WTC11 (cell line): ENCODE measurements at regions not wholly inside any gene's neighbourhood (a gene's known extent, or its start where the extent isn't known, plus 50 kb on each side); places are given as distances from the start of the nearest gene placed in this dataset.

Source experiments
- ATAC-seq: fragments of 200-7000 bp; cut with Tn5 transposase; 2 replicates; pipeline ENCODE4 v1.10.0; 2021; ENCODE audit warnings: mild to moderate bottlenecking, moderate library complexity
- CTCF ChIA-PET: fragments of 300-600 bp; sonication (Branson Sonifier 250); formaldehyde crosslinking; loops from one replicate; lab custom pipeline; 2021; ENCODE audit warnings: antibody characterized with exemption; lab: Charles Lee
- POLR2A ChIA-PET: fragments of 350-600 bp; sonication (Branson Sonifier 250); formaldehyde crosslinking; loops from one replicate; lab custom pipeline; 2021; ENCODE audit warnings: antibody characterized with exemption; lab: Charles Lee
- DNase-seq: peaks from one replicate; pipeline ENCODE4 v3.0.0; 2021; ENCODE audit warnings: low spot score
- H3K27ac Mint-ChIP-seq: 2 replicates; pipeline ENCODE4 v1.8.0; 2021; ENCODE audit warnings: mixed read lengths
- H3K27me3 Mint-ChIP-seq: 2 replicates; pipeline ENCODE4 v1.8.0; 2021; ENCODE audit warnings: low read depth, mild to moderate bottlenecking, moderate library complexity, mixed read lengths
- H3K36me3 Mint-ChIP-seq: 2 replicates; pipeline ENCODE4 v1.8.0; 2021; ENCODE audit warnings: mixed read lengths
- H3K4me1 Mint-ChIP-seq: 2 replicates; pipeline ENCODE4 v1.8.0; 2022; ENCODE audit warnings: mixed read lengths
- H3K4me3 Mint-ChIP-seq: 2 replicates; pipeline ENCODE4 v1.8.0; 2021; ENCODE audit warnings: mild to moderate bottlenecking, moderate library complexity, mixed read lengths
- H3K9me3 Mint-ChIP-seq: 2 replicates; pipeline ENCODE4 v1.8.0; 2021; ENCODE audit warnings: mixed read lengths
- ATF1 ChIP-seq: sonication (generic); formaldehyde crosslinking; IDR thresholded peaks from 2 replicates; pipeline ENCODE4 v1.8.1; 2023; ENCODE audit warnings: mild to moderate bottlenecking, moderate library complexity, missing genetic modification reagents
- CBFB ChIP-seq: sonication (generic); formaldehyde crosslinking; IDR thresholded peaks from 2 replicates; pipeline ENCODE4 v1.8.1; 2022; ENCODE audit warnings: mild to moderate bottlenecking, low read depth, missing genetic modification reagents
- CREB1 ChIP-seq: sonication (generic); formaldehyde crosslinking; IDR thresholded peaks from 2 replicates; pipeline ENCODE4 v1.8.0; 2023; ENCODE audit warnings: mild to moderate bottlenecking, missing genetic modification reagents
- E2F4 ChIP-seq: sonication (generic); formaldehyde crosslinking; IDR thresholded peaks from 2 replicates; pipeline ENCODE4 v1.8.1; 2022; ENCODE audit warnings: low read depth, mild to moderate bottlenecking, moderate library complexity, missing genetic modification reagents, borderline replicate concordance
- ELF4 ChIP-seq: sonication (generic); formaldehyde crosslinking; IDR thresholded peaks from 2 replicates; pipeline ENCODE4 v1.8.1; 2022; ENCODE audit warnings: low read depth, mild to moderate bottlenecking, moderate library complexity, missing genetic modification reagents
- GABPB1 ChIP-seq: sonication (generic); formaldehyde crosslinking; IDR thresholded peaks from 2 replicates; pipeline ENCODE4 v1.8.1; 2023; ENCODE audit warnings: mild to moderate bottlenecking, missing genetic modification reagents
- GTF2I ChIP-seq: fragments of 250-450 bp; sonication (Bioruptor Pico); conservative IDR thresholded peaks from 2 replicates; pipeline ENCODE4 v1.4.0; 2021; ENCODE audit warnings: mild to moderate bottlenecking
- IRF2 ChIP-seq: sonication (generic); formaldehyde crosslinking; IDR thresholded peaks from 2 replicates; pipeline ENCODE4 v1.8.0; 2022; ENCODE audit warnings: low read depth, missing genetic modification reagents, borderline replicate concordance
- JUN ChIP-seq: sonication (generic); formaldehyde crosslinking; IDR thresholded peaks from 2 replicates; pipeline ENCODE4 v1.8.0; 2023; ENCODE audit warnings: mild to moderate bottlenecking, missing genetic modification reagents
- MXD4 ChIP-seq: fragments of 250-450 bp; sonication (Bioruptor Pico); IDR thresholded peaks from 2 replicates; pipeline ENCODE4 v1.8.0; 2021; ENCODE audit warnings: mild to moderate bottlenecking, moderate library complexity, borderline replicate concordance
- NFE2L1 ChIP-seq: sonication (generic); formaldehyde crosslinking; IDR thresholded peaks from 2 replicates; pipeline ENCODE4 v1.8.1; 2023; ENCODE audit warnings: missing genetic modification reagents
- RELA ChIP-seq: sonication (generic); formaldehyde crosslinking; IDR thresholded peaks from 2 replicates; pipeline ENCODE4 v1.8.1; 2022; ENCODE audit warnings: missing genetic modification reagents, mild to moderate bottlenecking, borderline replicate concordance
- RORB ChIP-seq: fragments of 250-450 bp; sonication (Bioruptor Pico); IDR thresholded peaks from 2 replicates; pipeline ENCODE4 v1.9.0; 2021; ENCODE audit warnings: mild to moderate bottlenecking
- SMAD4 ChIP-seq: sonication (generic); formaldehyde crosslinking; IDR thresholded peaks from 2 replicates; pipeline ENCODE4 v1.8.0; 2022; ENCODE audit warnings: mild to moderate bottlenecking, missing genetic modification reagents
- SP1 ChIP-seq: sonication (generic); formaldehyde crosslinking; conservative IDR thresholded peaks from 2 replicates; pipeline ENCODE4 v1.8.1; 2022; ENCODE audit warnings: missing genetic modification reagents
- TCF7 ChIP-seq: sonication (generic); formaldehyde crosslinking; IDR thresholded peaks from 2 replicates; pipeline ENCODE4 v1.8.0; 2022; ENCODE audit warnings: mild to moderate bottlenecking, low read depth, missing genetic modification reagents, moderate library complexity
- ZNF138 ChIP-seq: sonication (generic); formaldehyde crosslinking; conservative IDR thresholded peaks from 2 replicates; pipeline ENCODE4 v1.8.1; 2022; ENCODE audit warnings: mild to moderate bottlenecking, moderate library complexity, missing genetic modification reagents
- ZNF232 ChIP-seq: sonication (generic); formaldehyde crosslinking; IDR thresholded peaks from 2 replicates; pipeline ENCODE4 v1.8.0; 2022; ENCODE audit warnings: mild to moderate bottlenecking, missing genetic modification reagents
- ZNF263 ChIP-seq: sonication (generic); formaldehyde crosslinking; IDR thresholded peaks from 2 replicates; pipeline ENCODE4 v1.8.1; 2022; ENCODE audit warnings: low read depth, mild to moderate bottlenecking, moderate library complexity, missing genetic modification reagents
- ZNF396 ChIP-seq: fragments of 250-450 bp; sonication (Bioruptor Pico); IDR thresholded peaks from 2 replicates; pipeline ENCODE4 v1.8.0; 2021; ENCODE audit warnings: mild to moderate bottlenecking, moderate library complexity, borderline replicate concordance
- ZNF423 ChIP-seq: fragments of 250-450 bp; sonication (Bioruptor Pico); IDR thresholded peaks from 2 replicates; pipeline ENCODE4 v2.1.2; 2022; ENCODE audit warnings: mild to moderate bottlenecking, moderate library complexity
- ZNF671 ChIP-seq: fragments of 250-450 bp; sonication (Bioruptor Pico); IDR thresholded peaks from 2 replicates; pipeline ENCODE4 v1.8.0; 2021; ENCODE audit warnings: mild to moderate bottlenecking
- TF ChIP-seq, protein P1 (sequence below): sonication (generic); formaldehyde crosslinking; IDR thresholded peaks from 2 replicates; pipeline ENCODE4 v1.8.1; 2022; ENCODE audit warnings: mild to moderate bottlenecking, missing genetic modification reagents, moderate library complexity, borderline replicate concordance
- TF ChIP-seq, protein P2 (sequence below): sonication (generic); formaldehyde crosslinking; IDR thresholded peaks from 2 replicates; pipeline ENCODE4 v1.8.0; 2023; ENCODE audit warnings: mild to moderate bottlenecking, missing genetic modification reagents
- TF ChIP-seq, protein P3 (sequence below): sonication (generic); formaldehyde crosslinking; IDR thresholded peaks from 2 replicates; pipeline ENCODE4 v1.8.0; 2022; ENCODE audit warnings: mild to moderate bottlenecking, missing genetic modification reagents
- TF ChIP-seq, protein P4 (sequence below): fragments of 250-450 bp; sonication (Bioruptor Pico); conservative IDR thresholded peaks from 2 replicates; pipeline ENCODE4 v1.9.0; 2021; ENCODE audit warnings: mild to moderate bottlenecking

GRCh38 chr4:152011469-152011868, 250.7 kb upstream of the GATB start:
- Mint-ChIP-seq H3K4me1 (peaks cover 42% of the 10 kb centered on the region), H3K27ac (no peak overlapping the region), H3K36me3 (peaks cover 11% of the 10 kb centered on the region), H3K27me3 (peaks cover 5% of the 10 kb centered on the region), H3K4me3 (no peak overlapping the region), H3K9me3 (peaks cover 22% of the 10 kb centered on the region)
- ATAC-seq (no peak), DNase-seq (no peak)
- TF ChIP-seq ZNF232 (CRISPR knock-in tag) (no peak), SP1 (no peak)
- TF ChIP-seq, protein P1, sequence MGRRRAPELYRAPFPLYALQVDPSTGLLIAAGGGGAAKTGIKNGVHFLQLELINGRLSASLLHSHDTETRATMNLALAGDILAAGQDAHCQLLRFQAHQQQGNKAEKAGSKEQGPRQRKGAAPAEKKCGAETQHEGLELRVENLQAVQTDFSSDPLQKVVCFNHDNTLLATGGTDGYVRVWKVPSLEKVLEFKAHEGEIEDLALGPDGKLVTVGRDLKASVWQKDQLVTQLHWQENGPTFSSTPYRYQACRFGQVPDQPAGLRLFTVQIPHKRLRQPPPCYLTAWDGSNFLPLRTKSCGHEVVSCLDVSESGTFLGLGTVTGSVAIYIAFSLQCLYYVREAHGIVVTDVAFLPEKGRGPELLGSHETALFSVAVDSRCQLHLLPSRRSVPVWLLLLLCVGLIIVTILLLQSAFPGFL (CRISPR knock-in tag) = no peak
- ChIA-PET POLR2A (no interaction called here), CTCF (no interaction called here)

- Mint-ChIP-seq H3K27me3 (peaks cover 5% of the 10 kb centered on the region), H3K4me1 (peaks cover 45% of the 10 kb centered on the region), H3K27ac (no peak overlapping the region), H3K4me3 (no peak overlapping the region), H3K9me3 (peaks cover 22% of the 10 kb centered on the region), H3K36me3 (peaks cover 11% of the 10 kb centered on the region)
- ATAC-seq = peak; percentile 35; the same call in 1 of the 2 replicates
- TF ChIP-seq JUN (CRISPR knock-in tag) (no peak), SMAD4 (CRISPR knock-in tag) (no peak), ELF4 (CRISPR knock-in tag) (no peak), CBFB (CRISPR knock-in tag) (no peak), NFE2L1 (CRISPR knock-in tag) (no peak), RORB (CRISPR knock-in tag) (no peak), ZNF396 (CRISPR knock-in tag) (no peak), E2F4 (no peak), ZNF671 (no peak)
- TF ChIP-seq, protein P2, sequence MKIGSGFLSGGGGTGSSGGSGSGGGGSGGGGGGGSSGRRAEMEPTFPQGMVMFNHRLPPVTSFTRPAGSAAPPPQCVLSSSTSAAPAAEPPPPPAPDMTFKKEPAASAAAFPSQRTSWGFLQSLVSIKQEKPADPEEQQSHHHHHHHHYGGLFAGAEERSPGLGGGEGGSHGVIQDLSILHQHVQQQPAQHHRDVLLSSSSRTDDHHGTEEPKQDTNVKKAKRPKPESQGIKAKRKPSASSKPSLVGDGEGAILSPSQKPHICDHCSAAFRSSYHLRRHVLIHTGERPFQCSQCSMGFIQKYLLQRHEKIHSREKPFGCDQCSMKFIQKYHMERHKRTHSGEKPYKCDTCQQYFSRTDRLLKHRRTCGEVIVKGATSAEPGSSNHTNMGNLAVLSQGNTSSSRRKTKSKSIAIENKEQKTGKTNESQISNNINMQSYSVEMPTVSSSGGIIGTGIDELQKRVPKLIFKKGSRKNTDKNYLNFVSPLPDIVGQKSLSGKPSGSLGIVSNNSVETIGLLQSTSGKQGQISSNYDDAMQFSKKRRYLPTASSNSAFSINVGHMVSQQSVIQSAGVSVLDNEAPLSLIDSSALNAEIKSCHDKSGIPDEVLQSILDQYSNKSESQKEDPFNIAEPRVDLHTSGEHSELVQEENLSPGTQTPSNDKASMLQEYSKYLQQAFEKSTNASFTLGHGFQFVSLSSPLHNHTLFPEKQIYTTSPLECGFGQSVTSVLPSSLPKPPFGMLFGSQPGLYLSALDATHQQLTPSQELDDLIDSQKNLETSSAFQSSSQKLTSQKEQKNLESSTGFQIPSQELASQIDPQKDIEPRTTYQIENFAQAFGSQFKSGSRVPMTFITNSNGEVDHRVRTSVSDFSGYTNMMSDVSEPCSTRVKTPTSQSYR = no peak
- TF ChIP-seq, protein P3, sequence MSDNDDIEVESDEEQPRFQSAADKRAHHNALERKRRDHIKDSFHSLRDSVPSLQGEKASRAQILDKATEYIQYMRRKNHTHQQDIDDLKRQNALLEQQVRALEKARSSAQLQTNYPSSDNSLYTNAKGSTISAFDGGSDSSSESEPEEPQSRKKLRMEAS (CRISPR knock-in tag) = no peak
- DNase-seq = no peak
- ChIA-PET POLR2A (no interaction called here), CTCF (no interaction called here)
Measured at GRCh38 chr4:152010710-152011079, 249.9 kb upstream of the GATB start.

DNA sequence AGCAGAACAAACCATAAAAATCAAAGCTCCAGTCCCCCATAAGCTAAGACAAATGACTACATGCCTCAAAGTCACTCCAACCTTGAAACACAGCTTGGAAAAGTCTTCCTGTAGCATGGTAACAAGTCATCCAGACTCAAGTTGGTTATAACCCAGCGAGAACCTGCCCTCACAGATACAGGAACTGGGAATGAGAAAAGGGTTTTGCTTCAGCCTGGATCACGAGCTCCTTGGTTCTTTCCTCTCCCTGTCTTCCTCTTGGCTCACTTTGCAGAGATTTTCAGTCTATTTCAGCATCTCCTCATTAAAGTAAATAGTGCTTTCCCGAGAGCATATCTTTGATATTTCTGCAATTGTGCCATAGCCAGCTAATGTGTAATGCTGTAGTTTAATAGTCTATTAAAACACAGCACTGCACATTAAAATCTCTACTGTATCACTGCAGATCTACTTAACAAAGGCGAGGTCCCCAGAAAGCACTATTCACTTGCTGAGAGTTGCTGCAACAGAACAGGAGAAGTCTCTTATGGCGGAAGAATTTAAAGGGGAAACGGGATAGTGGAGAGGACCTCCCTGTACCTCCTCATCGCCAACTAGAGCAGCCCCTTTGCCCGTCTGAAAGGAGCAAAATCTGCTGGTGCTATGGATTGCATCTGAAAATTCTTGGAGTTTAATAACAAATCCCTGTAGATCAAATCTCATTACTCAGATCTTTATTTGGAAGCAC, 249.3 kb upstream of the GATB start:
- peaks cover 22% of the 10 kb centered on the region for H3K9me3 Mint-ChIP-seq
- DNase-seq = no peak
- H3K27ac Mint-ChIP-seq = no peak overlapping the region
- H3K4me1 Mint-ChIP-seq = peaks cover 45% of the 10 kb centered on the region
- peaks cover 11% of the 10 kb centered on the region for H3K36me3 Mint-ChIP-seq
- H3K27me3 Mint-ChIP-seq = peaks cover 5% of the 10 kb centered on the region
- no peak overlapping the region for H3K4me3 Mint-ChIP-seq
- ChIA-PET POLR2A (no interaction called here), CTCF (interaction anchor here (1.6 kb wide), 1 partner anchor 209 kb away, joined by 4 read pairs; no protein-coding TSS in a partner anchor)
- peak; percentile 35; the same call in 1 of the 2 replicates for ATAC-seq
- TF ChIP-seq CREB1 (CRISPR knock-in tag) (no peak), GABPB1 (CRISPR knock-in tag) (no peak), MXD4 (CRISPR knock-in tag) (no peak), IRF2 (CRISPR knock-in tag) (no peak), ZNF138 (CRISPR knock-in tag) (no peak), ZNF423 (CRISPR knock-in tag) (no peak), ATF1 (CRISPR knock-in tag) (no peak), RELA (CRISPR knock-in tag) (no peak), TCF7 (CRISPR knock-in tag) (no peak), GTF2I (CRISPR knock-in tag) (no peak), ZNF263 (CRISPR knock-in tag) (no peak)
- TF ChIP-seq, protein P4, sequence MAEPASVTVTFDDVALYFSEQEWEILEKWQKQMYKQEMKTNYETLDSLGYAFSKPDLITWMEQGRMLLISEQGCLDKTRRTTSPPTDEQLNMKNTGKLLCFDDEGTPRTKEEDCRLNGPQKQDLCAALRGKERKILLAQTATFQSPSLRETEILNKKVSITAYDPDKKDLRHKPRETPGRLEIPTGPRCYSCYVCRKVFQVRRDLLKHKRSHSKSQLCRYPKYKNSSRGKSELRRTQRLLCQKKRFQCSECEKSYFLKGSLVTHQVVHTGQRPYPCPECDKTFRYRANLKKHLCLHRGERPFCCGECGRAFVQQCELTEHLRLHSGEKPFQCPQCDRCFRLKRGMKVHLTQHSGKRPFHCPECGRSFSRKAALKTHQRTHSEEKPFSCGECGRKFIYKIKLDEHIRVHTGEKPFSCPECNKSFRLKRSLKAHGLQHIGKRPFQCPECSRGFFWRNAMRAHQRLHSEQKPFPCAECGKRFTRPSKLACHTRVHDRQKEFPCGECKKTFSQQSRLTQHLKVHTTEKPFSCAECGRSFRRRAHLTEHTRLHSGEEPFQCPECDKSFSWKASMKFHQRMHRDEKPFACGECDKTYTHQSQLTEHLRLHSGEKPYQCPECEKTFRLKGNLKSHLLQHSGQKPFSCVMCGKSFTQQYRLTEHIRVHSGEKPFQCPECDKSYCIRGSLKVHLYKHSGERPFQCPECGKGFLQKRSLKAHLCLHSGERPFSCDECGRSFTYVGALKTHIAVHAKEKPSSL (CRISPR knock-in tag) = no peak
